NT2/D1 (cell line): ENCODE measurements at regions not wholly inside any gene's neighbourhood (a gene's known extent, or its start where the extent isn't known, plus 50 kb on each side); places are given as distances from the start of the nearest gene placed in this dataset.

Source experiments
- DNase-seq: peaks from one replicate; pipeline ENCODE4 v3.0.0-alpha.2; 2011; ENCODE audit warnings: low read depth, low spot score
- H3K27me3 ChIP-seq: 2 replicates; pipeline ENCODE4 v1.6.0; 2011; ENCODE audit warnings: mild to moderate bottlenecking; ENCODE audit not compliant: insufficient read length, insufficient read depth
- H3K36me3 ChIP-seq: 2 replicates; pipeline ENCODE4 v1.6.1; 2011; ENCODE audit warnings: mild to moderate bottlenecking, low read length, mixed read lengths; ENCODE audit not compliant: insufficient read depth, insufficient read length
- H3K4me1 ChIP-seq: 2 replicates; pipeline ENCODE4 v1.5.1; 2011; ENCODE audit not compliant: insufficient read depth, insufficient read length
- H3K4me3 ChIP-seq: 2 replicates; pipeline ENCODE4 v1.5.1; 2011; ENCODE audit warnings: low read depth; ENCODE audit not compliant: insufficient read length
- H3K9ac ChIP-seq: 2 replicates; pipeline ENCODE4 v1.6.0; 2011; ENCODE audit warnings: low read depth; ENCODE audit not compliant: insufficient read length
- H3K9me3 ChIP-seq: 2 replicates; pipeline ENCODE4 v1.5.1; 2011; ENCODE audit warnings: mild to moderate bottlenecking, low read length; ENCODE audit not compliant: insufficient read depth
- SUZ12 ChIP-seq: IDR thresholded peaks from 2 replicates; pipeline ENCODE4 v1.6.1; 2011; ENCODE audit not compliant: insufficient read length, insufficient read depth; ENCODE audit errors: extremely low read depth
- YY1 ChIP-seq: IDR thresholded peaks from 2 replicates; pipeline ENCODE4 v1.6.1; 2011; ENCODE audit not compliant: insufficient read length, insufficient read depth
- ZNF274 ChIP-seq: IDR thresholded peaks from 2 replicates; pipeline ENCODE4 v1.6.1; 2011; ENCODE audit warnings: mild to moderate bottlenecking, low read depth, low read length

- no peak for TF ChIP-seq ZNF274
- H3K9me3 ChIP-seq = peaks cover 12% of the 10 kb centered on the region
- no peak overlapping the region for H3K9ac ChIP-seq
- H3K4me3 ChIP-seq = no peak overlapping the region
- H3K4me1 ChIP-seq = no peaks in the 10 kb centered on the region
- no peaks in the 10 kb centered on the region for H3K27me3 ChIP-seq
- DNase-seq = no peak
- H3K36me3 ChIP-seq = no peaks in the 10 kb centered on the region
Observed at GRCh38 chr14:65901595-65901994, 489.1 kb downstream of the FUT8 start.

- no peak for DNase-seq
- TF ChIP-seq SUZ12 = no peak
- no peak for TF ChIP-seq ZNF274
- no peak for TF ChIP-seq YY1
Observed at GRCh38 chr14:65904988-65905387, 492.5 kb downstream of the FUT8 start.

GRCh38 chr14:65906344-65906743, 493.8 kb downstream of the FUT8 start:
- no peak for TF ChIP-seq ZNF274
- no peak for TF ChIP-seq SUZ12
- no peak for TF ChIP-seq YY1
- no peaks in the 10 kb centered on the region for H3K27me3 ChIP-seq
- peaks cover 5% of the 10 kb centered on the region for H3K9me3 ChIP-seq
- no peak overlapping the region for H3K9ac ChIP-seq
- no peak for DNase-seq
- no peaks in the 10 kb centered on the region for H3K36me3 ChIP-seq
- no peaks in the 10 kb centered on the region for H3K4me1 ChIP-seq
- H3K4me3 ChIP-seq = no peak overlapping the region

More at GRCh38 chr14:65904988-65905387, 492.5 kb downstream of the FUT8 start:
- Histone ChIP-seq H3K4me1 (no peaks in the 10 kb centered on the region), H3K9me3 (peaks cover 12% of the 10 kb centered on the region), H3K36me3 (no peaks in the 10 kb centered on the region), H3K9ac (no peak overlapping the region), H3K27me3 (no peaks in the 10 kb centered on the region), H3K4me3 (no peak overlapping the region)

GRCh38 chr14:65906948-65907347, 494.4 kb downstream of the FUT8 start:
- Histone ChIP-seq H3K27me3 (no peaks in the 10 kb centered on the region), H3K4me3 (no peak overlapping the region), H3K9ac (no peak overlapping the region), H3K9me3 (no peaks in the 10 kb centered on the region), H3K36me3 (no peaks in the 10 kb centered on the region), H3K4me1 (no peaks in the 10 kb centered on the region)
- DNase-seq = no peak
- TF ChIP-seq YY1 = no peak
- no peak for TF ChIP-seq SUZ12
- TF ChIP-seq ZNF274 = no peak

- Histone ChIP-seq H3K9me3 (no peaks in the 10 kb centered on the region), H3K27me3 (no peaks in the 10 kb centered on the region), H3K4me3 (no peak overlapping the region), H3K9ac (no peak overlapping the region), H3K36me3 (no peaks in the 10 kb centered on the region), H3K4me1 (no peaks in the 10 kb centered on the region)
- no peak for DNase-seq
- no peak for TF ChIP-seq YY1
- no peak for TF ChIP-seq ZNF274
- TF ChIP-seq SUZ12 = no peak
Observed at GRCh38 chr14:65910108-65910786, 497.7 kb downstream of the FUT8 start.

- no peak overlapping the region for H3K9ac ChIP-seq
- H3K4me3 ChIP-seq = no peak overlapping the region
- DNase-seq = no peak
- no peaks in the 10 kb centered on the region for H3K4me1 ChIP-seq
- no peaks in the 10 kb centered on the region for H3K27me3 ChIP-seq
- H3K36me3 ChIP-seq = no peaks in the 10 kb centered on the region
- H3K9me3 ChIP-seq = no peaks in the 10 kb centered on the region
- no peak for TF ChIP-seq ZNF274
- no peak for TF ChIP-seq YY1
- no peak for TF ChIP-seq SUZ12
Observed at GRCh38 chr14:65915125-65915524, 502.6 kb downstream of the FUT8 start.

- TF ChIP-seq YY1 (no peak), SUZ12 (no peak)
- Histone ChIP-seq H3K4me3 (no peak overlapping the region), H3K4me1 (no peaks in the 10 kb centered on the region), H3K27me3 (no peaks in the 10 kb centered on the region), H3K9ac (no peak overlapping the region), H3K36me3 (no peaks in the 10 kb centered on the region), H3K9me3 (no peaks in the 10 kb centered on the region)
- DNase-seq = no peak
Observed at GRCh38 chr14:65916055-65916454, 503.5 kb downstream of the FUT8 start.

- TF ChIP-seq SUZ12 (no peak), ZNF274 (no peak), YY1 (no peak)
- Histone ChIP-seq H3K4me3 (no peak overlapping the region), H3K4me1 (no peaks in the 10 kb centered on the region), H3K9me3 (no peaks in the 10 kb centered on the region), H3K27me3 (no peaks in the 10 kb centered on the region), H3K9ac (no peak overlapping the region), H3K36me3 (no peaks in the 10 kb centered on the region)
- DNase-seq = no peak
Observed at GRCh38 chr14:65920996-65921395, 508.5 kb downstream of the FUT8 start.
